ENCODE measurements at regions not wholly inside any gene's neighbourhood (a gene's known extent, or its start where the extent isn't known, plus 50 kb on each side); places are given as distances from the start of the nearest gene placed in this dataset.

GRCh38 chrX:21056622-21057021 is 317.6 kb upstream of the CNKSR2 start:
- no peak for DNase-seq (ENCODE audit: low read depth in 2 of 2)

GRCh38 chrX:21047034-21047455 is 327.2 kb upstream of the CNKSR2 start:
- DNase-seq (ENCODE audit: low read depth in 2 of 2) = no peak

- DNase-seq (ENCODE audit: low read depth in 2 of 2) = no peak
Measured at GRCh38 chrX:21014326-21014725, 359.9 kb upstream of the CNKSR2 start.

- no peak for DNase-seq (ENCODE audit: low read depth in 2 of 2)
Measured at GRCh38 chrX:21004835-21005234, 369.4 kb upstream of the CNKSR2 start.

- no peak for DNase-seq (ENCODE audit: low read depth in 2 of 2)
Measured at GRCh38 chrX:20995829-20996228, 378.4 kb upstream of the CNKSR2 start.

- DNase-seq (ENCODE audit: low read depth in 2 of 2) = no peak
Measured at GRCh38 chrX:20989361-20989760, 384.9 kb upstream of the CNKSR2 start.

- no peak for DNase-seq (ENCODE audit: low read depth in 2 of 2)
Measured at GRCh38 chrX:20988804-20989203, 385.4 kb upstream of the CNKSR2 start.

GRCh38 chrX:20988118-20988517 is 386.1 kb upstream of the CNKSR2 start:
- DNase-seq (ENCODE audit: low read depth in 2 of 2) = no peak

GRCh38 chrX:20980426-20980825 is 393.8 kb upstream of the CNKSR2 start:
- DNase-seq (ENCODE audit: low read depth in 2 of 2) = no peak

GRCh38 chrX:20974326-20974725 is 399.9 kb upstream of the CNKSR2 start:
- DNase-seq (ENCODE audit: low read depth in 2 of 2) = no peak

- DNase-seq (ENCODE audit: low read depth in 2 of 2) = no peak
Measured at GRCh38 chrX:20973038-20973437, 401.2 kb upstream of the CNKSR2 start.

GRCh38 chrX:20971250-20971649 is 403.0 kb upstream of the CNKSR2 start:
- no peak for DNase-seq (ENCODE audit: low read depth in 2 of 2)

- DNase-seq (ENCODE audit: low read depth in 2 of 2) = no peak
Measured at GRCh38 chrX:20969565-20969964, 404.7 kb upstream of the CNKSR2 start.

- DNase-seq (ENCODE audit: low read depth in 2 of 2) = no peak
Measured at GRCh38 chrX:20968996-20969395, 405.2 kb upstream of the CNKSR2 start.

- DNase-seq (ENCODE audit: low read depth in 2 of 2) = no peak
Measured at GRCh38 chrX:20967725-20968124, 406.5 kb upstream of the CNKSR2 start.

- no peak for DNase-seq (ENCODE audit: low read depth in 2 of 2)
Measured at GRCh38 chrX:20965270-20966044, 408.8 kb upstream of the CNKSR2 start.

GRCh38 chrX:20954014-20954413 is 420.2 kb upstream of the CNKSR2 start:
- no peak for DNase-seq (ENCODE audit: low read depth in 2 of 2)

- no peak for DNase-seq (ENCODE audit: low read depth in 2 of 2)
Measured at GRCh38 chrX:20952180-20952579, 422.0 kb upstream of the CNKSR2 start.

GRCh38 chrX:20951016-20951810 is 423.0 kb upstream of the CNKSR2 start:
- no peak for DNase-seq (ENCODE audit: low read depth in 2 of 2)

- DNase-seq (ENCODE audit: low read depth in 2 of 2) = no peak
Measured at GRCh38 chrX:20947411-20947912, 426.8 kb upstream of the CNKSR2 start.

- DNase-seq (ENCODE audit: low read depth in 2 of 2) = no peak
Measured at GRCh38 chrX:20913760-20914159, 460.5 kb upstream of the CNKSR2 start.

- no peak for DNase-seq (ENCODE audit: low read depth in 2 of 2)
Measured at GRCh38 chrX:20906571-20906970, 467.6 kb upstream of the CNKSR2 start.

GRCh38 chrX:20884565-20884964 is 489.7 kb upstream of the CNKSR2 start:
- no peak for DNase-seq (ENCODE audit: low read depth in 2 of 2)

Data from activated CD8-positive, alpha-beta memory T cell treated with anti-CD3 and anti-CD28 coated beads for 4 hours (primary cell).